GM12873 (cell line): ENCODE measurements at regions not wholly inside any gene's neighbourhood (a gene's known extent, or its start where the extent isn't known, plus 50 kb on each side); places are given as distances from the start of the nearest gene placed in this dataset.

Source experiments
- TF ChIP-seq, protein P1 (sequence below): IDR thresholded peaks from 2 replicates; pipeline ENCODE4 v1.5.1; 2012; ENCODE audit warnings: low read depth, mild to moderate bottlenecking, moderate library complexity, low read length, control low read depth; ENCODE audit not compliant: insufficient read depth; ENCODE audit errors: missing control alignments

DNA sequence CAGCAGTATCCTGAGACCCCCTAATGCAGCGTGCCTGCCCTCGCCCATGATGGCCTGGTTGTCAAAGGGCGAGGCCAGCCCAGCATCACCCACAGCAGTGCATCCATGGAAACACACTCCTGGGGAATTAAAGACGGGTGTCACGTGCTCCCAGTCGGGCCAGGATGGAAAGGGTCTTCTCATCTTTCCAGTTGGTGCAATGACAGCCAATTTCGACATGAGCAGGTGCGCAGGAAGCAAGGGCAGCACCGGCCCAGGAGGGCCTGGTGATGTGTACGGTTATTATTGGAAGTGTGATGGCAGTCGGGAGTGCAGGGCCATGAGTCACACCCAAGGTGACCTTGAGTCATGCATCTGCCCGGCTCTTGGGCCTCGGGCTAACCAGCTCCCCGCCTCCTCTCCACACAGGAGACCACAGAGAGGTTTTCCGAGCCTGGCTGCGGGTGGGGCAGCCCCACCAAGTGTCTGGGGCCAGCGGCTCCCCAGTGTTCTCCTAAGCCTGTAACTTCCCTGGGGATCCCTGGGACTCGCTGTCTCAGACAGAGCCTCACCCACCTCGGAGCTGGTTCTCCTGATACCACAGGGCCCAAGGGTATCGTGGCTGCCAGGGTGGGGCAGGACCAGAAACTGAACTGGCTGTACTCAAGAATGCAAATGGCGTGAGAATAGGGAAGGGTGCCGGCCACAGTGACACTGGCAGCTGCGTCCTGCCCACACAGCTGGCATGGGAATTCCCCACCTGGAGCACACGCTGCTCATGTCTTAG is 119.8 kb downstream of the SIK1 start:
- TF ChIP-seq, protein P1, sequence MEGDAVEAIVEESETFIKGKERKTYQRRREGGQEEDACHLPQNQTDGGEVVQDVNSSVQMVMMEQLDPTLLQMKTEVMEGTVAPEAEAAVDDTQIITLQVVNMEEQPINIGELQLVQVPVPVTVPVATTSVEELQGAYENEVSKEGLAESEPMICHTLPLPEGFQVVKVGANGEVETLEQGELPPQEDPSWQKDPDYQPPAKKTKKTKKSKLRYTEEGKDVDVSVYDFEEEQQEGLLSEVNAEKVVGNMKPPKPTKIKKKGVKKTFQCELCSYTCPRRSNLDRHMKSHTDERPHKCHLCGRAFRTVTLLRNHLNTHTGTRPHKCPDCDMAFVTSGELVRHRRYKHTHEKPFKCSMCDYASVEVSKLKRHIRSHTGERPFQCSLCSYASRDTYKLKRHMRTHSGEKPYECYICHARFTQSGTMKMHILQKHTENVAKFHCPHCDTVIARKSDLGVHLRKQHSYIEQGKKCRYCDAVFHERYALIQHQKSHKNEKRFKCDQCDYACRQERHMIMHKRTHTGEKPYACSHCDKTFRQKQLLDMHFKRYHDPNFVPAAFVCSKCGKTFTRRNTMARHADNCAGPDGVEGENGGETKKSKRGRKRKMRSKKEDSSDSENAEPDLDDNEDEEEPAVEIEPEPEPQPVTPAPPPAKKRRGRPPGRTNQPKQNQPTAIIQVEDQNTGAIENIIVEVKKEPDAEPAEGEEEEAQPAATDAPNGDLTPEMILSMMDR = no peak

DNA sequence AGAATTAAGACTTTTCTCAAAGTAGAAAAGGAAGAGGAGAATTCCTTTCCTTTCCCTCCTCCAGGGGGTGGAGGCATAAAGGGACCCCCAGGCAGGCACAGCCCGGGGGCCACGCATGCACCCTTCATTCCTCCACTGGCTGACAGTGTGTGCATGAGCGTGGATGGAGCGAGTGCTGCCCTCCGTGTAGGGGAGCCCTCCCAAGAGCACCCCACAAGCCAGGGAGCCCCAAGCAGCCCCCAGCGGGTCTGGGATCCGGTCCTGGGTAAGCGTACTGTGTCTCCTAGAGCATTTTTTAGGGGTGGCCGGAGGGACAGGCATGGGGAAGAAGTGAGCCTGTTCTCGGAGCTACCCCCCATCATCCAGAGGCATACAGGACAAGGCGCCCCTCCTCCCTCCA is 120.5 kb downstream of the SIK1 start:
- TF ChIP-seq, protein P1 = no peak

DNA sequence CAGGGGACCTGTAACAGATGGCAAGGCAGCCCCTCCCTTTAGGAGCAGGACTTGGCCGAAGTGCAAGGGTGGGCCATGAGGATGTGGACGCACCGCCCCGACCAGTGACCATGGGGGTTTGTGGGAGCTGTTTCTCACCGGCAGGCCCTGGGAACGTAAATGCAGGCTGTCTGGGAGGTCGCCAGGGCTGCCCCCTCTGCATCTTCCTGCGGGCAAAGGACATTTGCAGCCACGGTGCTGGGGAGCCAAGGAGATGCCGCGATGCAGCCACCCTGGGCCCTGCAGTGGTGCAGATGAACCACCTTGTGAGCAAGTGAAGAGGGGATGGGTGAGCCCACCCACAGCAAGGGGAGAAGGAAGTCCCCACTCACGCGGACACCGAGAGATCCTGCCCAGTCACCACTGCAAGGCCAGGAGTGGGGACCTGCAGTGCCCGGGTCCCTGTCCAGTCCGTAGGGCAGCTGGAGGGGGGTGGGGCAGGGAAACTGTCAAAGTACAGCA is 121.1 kb downstream of the SIK1 start:
- TF ChIP-seq, protein P1 = no peak

DNA sequence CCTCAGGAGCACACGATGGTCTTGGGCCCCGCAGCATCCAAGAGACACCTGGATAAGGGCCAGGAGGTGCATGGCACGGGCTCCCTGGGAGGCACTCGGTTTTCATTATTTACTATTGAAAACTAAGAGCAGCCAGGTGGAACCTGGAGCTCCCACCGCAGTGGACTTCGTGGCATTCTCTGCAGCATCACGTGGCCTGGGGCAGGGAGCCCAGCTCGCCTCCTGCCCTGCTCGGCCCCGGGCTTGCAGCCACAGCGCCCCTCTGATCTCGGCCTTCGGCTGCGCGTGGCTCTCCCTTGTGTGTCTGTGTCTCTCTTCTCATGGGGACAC is 121.6 kb downstream of the SIK1 start:
- TF ChIP-seq, protein P1 = no peak

DNA sequence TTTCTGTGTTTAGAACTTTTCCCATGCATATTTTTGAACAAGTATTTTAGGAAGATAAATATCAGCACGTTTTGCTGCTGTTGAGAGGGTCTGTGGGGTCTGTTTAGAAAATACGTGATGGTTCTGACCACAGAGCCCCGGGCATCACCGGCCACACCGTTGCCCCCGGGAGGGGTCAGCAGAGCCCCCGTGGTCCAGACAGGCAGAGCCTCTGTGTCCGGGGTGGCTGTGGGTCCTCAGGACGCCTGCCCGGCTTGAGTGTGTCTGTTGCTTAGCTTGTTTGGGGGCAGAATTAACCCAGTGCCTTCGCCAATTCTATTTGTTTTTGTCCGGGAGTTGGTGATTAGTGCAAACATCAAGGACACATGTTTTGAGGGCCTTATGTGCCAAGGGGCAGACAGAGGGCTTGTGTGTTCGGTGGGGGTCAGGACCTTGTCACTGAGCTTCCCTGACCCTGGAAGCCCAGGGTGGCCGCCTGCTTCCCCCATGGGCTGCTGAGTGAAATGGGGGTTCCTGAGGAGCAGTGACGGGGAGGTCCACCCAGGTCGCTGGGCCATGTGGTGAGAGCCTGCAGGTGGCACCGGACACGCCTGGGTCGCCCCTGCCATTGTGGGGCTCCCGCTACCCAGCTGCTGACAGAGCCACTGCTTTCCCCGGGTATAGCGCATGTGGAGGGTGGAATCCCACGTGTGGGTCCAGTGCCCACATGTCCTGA is 122.2 kb downstream of the SIK1 start:
- TF ChIP-seq, protein P1 = no peak

DNA sequence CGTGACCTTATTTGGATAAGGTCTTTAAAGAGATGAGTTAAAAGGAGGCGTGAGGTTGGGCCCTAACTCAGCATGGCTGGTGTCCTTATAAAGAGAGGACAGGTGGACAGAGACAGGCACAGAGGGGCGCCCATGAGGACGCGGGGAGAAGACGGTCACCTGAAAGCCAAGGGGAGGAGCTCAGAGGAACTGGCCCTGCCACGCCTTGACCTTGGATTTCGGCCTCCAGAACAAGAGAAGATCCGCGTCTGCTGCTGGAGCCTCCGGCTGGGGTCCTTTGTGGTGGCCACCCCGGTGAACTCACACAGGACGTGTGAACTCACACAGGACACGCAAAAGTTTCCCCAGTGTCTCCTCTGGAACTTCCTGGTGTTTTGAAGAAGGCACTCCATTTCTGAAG is 122.7 kb downstream of the SIK1 start:
- TF ChIP-seq, protein P1 = no peak

DNA sequence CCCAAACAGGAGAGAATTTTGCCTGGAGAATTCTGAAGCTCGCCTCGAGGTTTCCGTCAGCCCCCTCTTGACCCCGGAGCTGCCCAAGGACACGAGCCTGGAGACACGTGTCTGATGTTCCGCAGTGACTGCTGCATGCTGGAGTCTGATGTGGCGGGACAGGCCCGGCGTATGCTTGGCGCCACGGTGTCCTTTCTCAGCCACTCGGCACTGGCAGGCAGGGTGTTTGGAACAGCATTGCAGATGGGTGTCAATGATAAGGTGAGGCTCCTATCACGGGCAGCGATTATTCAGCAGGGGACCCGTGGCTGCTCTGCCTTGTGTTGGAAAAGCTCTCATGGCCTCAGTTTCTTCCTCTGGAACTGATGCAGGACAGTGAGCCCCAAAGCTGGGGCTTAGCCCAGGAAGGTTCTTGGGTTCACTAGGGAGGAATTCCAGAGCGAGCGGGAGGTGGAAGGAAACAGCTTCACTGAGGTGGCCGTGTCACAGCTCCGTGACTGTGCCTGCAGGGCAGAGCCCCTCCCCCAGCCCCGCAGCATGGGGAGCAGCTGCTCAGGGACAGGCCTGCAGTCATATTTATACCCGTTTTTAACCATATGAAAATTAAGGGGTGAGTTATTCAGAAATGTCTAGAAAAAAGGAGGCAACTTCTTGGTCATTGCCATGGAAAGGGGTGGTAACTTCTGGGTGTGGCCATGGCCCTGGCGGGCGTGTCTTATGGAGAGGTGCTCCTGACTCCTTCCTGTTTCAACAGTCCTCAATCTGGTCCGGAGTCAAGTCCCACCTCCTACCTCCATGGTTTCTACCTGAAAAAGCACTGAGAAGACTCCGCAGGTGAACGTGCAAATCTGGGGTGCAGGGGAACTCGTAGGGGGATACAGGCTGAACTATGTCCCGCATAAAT is 123.4 kb downstream of the SIK1 start:
- TF ChIP-seq, protein P1 = no peak
